ENCODE measurements at regions not wholly inside any gene's neighbourhood (a gene's known extent, or its start where the extent isn't known, plus 50 kb on each side); places are given as distances from the start of the nearest gene placed in this dataset.
A peak's percentile ranks its signal among the peaks of the same experiment; 100 is the strongest.

GRCh38 chr6:40340957-40341356, 246.2 kb downstream of the LRFN2 start:
- DNase-seq (ENCODE audit: low read depth in 4 of 6, low spot score in 6 of 6) = no peak
- Histone ChIP-seq H3K27me3 (ENCODE audit: control insufficient read depth, insufficient read depth, low read length) (no peaks in the 10 kb centered on the region), H3K4me1 (ENCODE audit: control insufficient read depth, insufficient read depth, low read length) (peaks cover 45% of the 10 kb centered on the region), H3K27ac (ENCODE audit: low read depth, low read length) (no peak overlapping the region), H3K9me3 (ENCODE audit: control insufficient read depth, insufficient read depth, low read length) (no peaks in the 10 kb centered on the region), H3K4me3 (ENCODE audit: low read depth, low read length) (no peak overlapping the region), H3K36me3 (ENCODE audit: control insufficient read depth, insufficient read depth, low read length) (peaks cover 3% of the 10 kb centered on the region)
- WGBS (ENCODE audit: insufficient coverage) = 100% methylated on average over 1 of the region's 6 CpGs

- no peaks in the 10 kb centered on the region for H3K27me3 ChIP-seq (ENCODE audit: control insufficient read depth, insufficient read depth, low read length)
- no peak overlapping the region for H3K27ac ChIP-seq (ENCODE audit: low read depth, low read length)
- H3K36me3 ChIP-seq (ENCODE audit: control insufficient read depth, insufficient read depth, low read length) = no peaks in the 10 kb centered on the region
- peaks cover 38% of the 10 kb centered on the region for H3K4me1 ChIP-seq (ENCODE audit: control insufficient read depth, insufficient read depth, low read length)
- DNase-seq (ENCODE audit: low read depth in 4 of 6, low spot score in 6 of 6) = no peak
- H3K4me3 ChIP-seq (ENCODE audit: low read depth, low read length) = no peak overlapping the region
- 81% methylated on average over 7 of the region's 8 CpGs for WGBS (ENCODE audit: insufficient coverage)
- H3K9me3 ChIP-seq (ENCODE audit: control insufficient read depth, insufficient read depth, low read length) = no peaks in the 10 kb centered on the region
Observed at GRCh38 chr6:40340196-40340595, 247.0 kb downstream of the LRFN2 start.

- Histone ChIP-seq H3K4me1 (ENCODE audit: control insufficient read depth, insufficient read depth, low read length) (peaks cover 29% of the 10 kb centered on the region), H3K27ac (ENCODE audit: low read depth, low read length) (no peak overlapping the region), H3K27me3 (ENCODE audit: control insufficient read depth, insufficient read depth, low read length) (no peaks in the 10 kb centered on the region), H3K4me3 (ENCODE audit: low read depth, low read length) (no peak overlapping the region), H3K36me3 (ENCODE audit: control insufficient read depth, insufficient read depth, low read length) (no peaks in the 10 kb centered on the region), H3K9me3 (ENCODE audit: control insufficient read depth, insufficient read depth, low read length) (no peaks in the 10 kb centered on the region)
- no peak for DNase-seq (ENCODE audit: low read depth in 4 of 6, low spot score in 6 of 6)
- WGBS (ENCODE audit: insufficient coverage) = 97% methylated on average over 6 of the region's 7 CpGs
Observed at GRCh38 chr6:40338306-40338705, 248.9 kb downstream of the LRFN2 start.

GRCh38 chr6:40336940-40337760, 250.0 kb downstream of the LRFN2 start:
- no peak overlapping the region for H3K4me3 ChIP-seq (ENCODE audit: low read depth, low read length)
- 69% methylated on average over 8 of the region's 10 CpGs for WGBS (ENCODE audit: insufficient coverage)
- H3K36me3 ChIP-seq (ENCODE audit: control insufficient read depth, insufficient read depth, low read length) = no peaks in the 10 kb centered on the region
- no peak overlapping the region for H3K27ac ChIP-seq (ENCODE audit: low read depth, low read length)
- DNase-seq (ENCODE audit: low read depth in 4 of 6, low spot score in 6 of 6) = no peak
- H3K4me1 ChIP-seq (ENCODE audit: control insufficient read depth, insufficient read depth, low read length) = peaks cover 18% of the 10 kb centered on the region
- no peaks in the 10 kb centered on the region for H3K27me3 ChIP-seq (ENCODE audit: control insufficient read depth, insufficient read depth, low read length)
- no peaks in the 10 kb centered on the region for H3K9me3 ChIP-seq (ENCODE audit: control insufficient read depth, insufficient read depth, low read length)

GRCh38 chr6:40336296-40336695, 250.9 kb downstream of the LRFN2 start:
- Histone ChIP-seq H3K36me3 (ENCODE audit: control insufficient read depth, insufficient read depth, low read length) (no peaks in the 10 kb centered on the region), H3K4me3 (ENCODE audit: low read depth, low read length) (no peak overlapping the region), H3K4me1 (ENCODE audit: control insufficient read depth, insufficient read depth, low read length) (peaks cover 18% of the 10 kb centered on the region), H3K27ac (ENCODE audit: low read depth, low read length) (no peak overlapping the region), H3K27me3 (ENCODE audit: control insufficient read depth, insufficient read depth, low read length) (no peaks in the 10 kb centered on the region), H3K9me3 (ENCODE audit: control insufficient read depth, insufficient read depth, low read length) (no peaks in the 10 kb centered on the region)
- no CpG with 5 or more reads among the region's 1 CpG for WGBS (ENCODE audit: insufficient coverage)
- peak in 1 of 6 donors; percentile 47 for DNase-seq (ENCODE audit: low read depth in 4 of 6, low spot score in 6 of 6)

- H3K36me3 ChIP-seq (ENCODE audit: control insufficient read depth, insufficient read depth, low read length) = no peaks in the 10 kb centered on the region
- H3K27ac ChIP-seq (ENCODE audit: low read depth, low read length) = peak overlapping the region; percentile 3
- peak in 2 of 6 donors; percentile 72 to 75 for DNase-seq (ENCODE audit: low read depth in 4 of 6, low spot score in 6 of 6)
- no peaks in the 10 kb centered on the region for H3K9me3 ChIP-seq (ENCODE audit: control insufficient read depth, insufficient read depth, low read length)
- WGBS (ENCODE audit: insufficient coverage) = 14% methylated on average over 3 of the region's 5 CpGs
- H3K4me3 ChIP-seq (ENCODE audit: low read depth, low read length) = no peak overlapping the region
- H3K4me1 ChIP-seq (ENCODE audit: control insufficient read depth, insufficient read depth, low read length) = peaks cover 29% of the 10 kb centered on the region
- no peaks in the 10 kb centered on the region for H3K27me3 ChIP-seq (ENCODE audit: control insufficient read depth, insufficient read depth, low read length)
Observed at GRCh38 chr6:40334496-40335270, 252.5 kb downstream of the LRFN2 start.

GRCh38 chr6:40331545-40331944, 255.6 kb downstream of the LRFN2 start:
- H3K4me3 ChIP-seq (ENCODE audit: low read depth, low read length) = no peak overlapping the region
- H3K27me3 ChIP-seq (ENCODE audit: control insufficient read depth, insufficient read depth, low read length) = no peaks in the 10 kb centered on the region
- peak in 2 of 6 donors; percentile 75 to 85 for DNase-seq (ENCODE audit: low read depth in 4 of 6, low spot score in 6 of 6)
- H3K36me3 ChIP-seq (ENCODE audit: control insufficient read depth, insufficient read depth, low read length) = no peaks in the 10 kb centered on the region
- 20% methylated on average over 1 of the region's 3 CpGs for WGBS (ENCODE audit: insufficient coverage)
- H3K27ac ChIP-seq (ENCODE audit: low read depth, low read length) = no peak overlapping the region
- H3K9me3 ChIP-seq (ENCODE audit: control insufficient read depth, insufficient read depth, low read length) = no peaks in the 10 kb centered on the region
- peaks cover 40% of the 10 kb centered on the region for H3K4me1 ChIP-seq (ENCODE audit: control insufficient read depth, insufficient read depth, low read length)

- DNase-seq (ENCODE audit: low read depth in 4 of 6, low spot score in 6 of 6) = no peak
- no peaks in the 10 kb centered on the region for H3K9me3 ChIP-seq (ENCODE audit: control insufficient read depth, insufficient read depth, low read length)
- 43% methylated on average over 3 of the region's 4 CpGs for WGBS (ENCODE audit: insufficient coverage)
- H3K4me1 ChIP-seq (ENCODE audit: control insufficient read depth, insufficient read depth, low read length) = peaks cover 43% of the 10 kb centered on the region
- no peaks in the 10 kb centered on the region for H3K27me3 ChIP-seq (ENCODE audit: control insufficient read depth, insufficient read depth, low read length)
- H3K36me3 ChIP-seq (ENCODE audit: control insufficient read depth, insufficient read depth, low read length) = no peaks in the 10 kb centered on the region
- no peak overlapping the region for H3K27ac ChIP-seq (ENCODE audit: low read depth, low read length)
- no peak overlapping the region for H3K4me3 ChIP-seq (ENCODE audit: low read depth, low read length)
Observed at GRCh38 chr6:40330301-40330721, 256.9 kb downstream of the LRFN2 start.

GRCh38 chr6:40328986-40329545, 258.1 kb downstream of the LRFN2 start:
- Histone ChIP-seq H3K9me3 (ENCODE audit: control insufficient read depth, insufficient read depth, low read length) (no peaks in the 10 kb centered on the region), H3K4me3 (ENCODE audit: low read depth, low read length) (no peak overlapping the region), H3K27ac (ENCODE audit: low read depth, low read length) (no peak overlapping the region), H3K4me1 (ENCODE audit: control insufficient read depth, insufficient read depth, low read length) (peaks cover 47% of the 10 kb centered on the region), H3K27me3 (ENCODE audit: control insufficient read depth, insufficient read depth, low read length) (no peaks in the 10 kb centered on the region), H3K36me3 (ENCODE audit: control insufficient read depth, insufficient read depth, low read length) (no peaks in the 10 kb centered on the region)
- WGBS (ENCODE audit: insufficient coverage) = 72% methylated on average over 4 of the region's 4 CpGs
- DNase-seq (ENCODE audit: low read depth in 4 of 6, low spot score in 6 of 6) = no peak
